Stimulated activated CD4-positive, alpha-beta T cell treated with anti-CD3 and anti-CD28 coated beads, Interleukin-1b, Interleukin-23, amount 100 ng/mL, for 48 hours (primary cell): ENCODE measurements at regions not wholly inside any gene's neighbourhood (a gene's known extent, or its start where the extent isn't known, plus 50 kb on each side); places are given as distances from the start of the nearest gene placed in this dataset.
"Not testable (repeated sequence)": the region's sequence is repeated elsewhere in the genome, so short reads cannot be mapped to it uniquely, and the experiment has no call there.

Experiments used
- DNase-seq: peaks from one replicate; pipeline ENCODE4 v3.0.0-alpha.2; 2020

- DNase-seq = no peak
These were observed 211.1 kb upstream of the PRDM1 start for GRCh38 chr6:105874835-105875626.

GRCh38 chr6:105873799-105874198 lies 212.3 kb upstream of the PRDM1 start:
- DNase-seq = no peak

- DNase-seq = no peak
These were observed 212.9 kb upstream of the PRDM1 start for GRCh38 chr6:105873211-105873704.

GRCh38 chr6:105872249-105872648 lies 213.9 kb upstream of the PRDM1 start:
- DNase-seq = no peak

GRCh38 chr6:105871542-105871941 lies 214.6 kb upstream of the PRDM1 start:
- no peak for DNase-seq

- no peak for DNase-seq
These were observed 216.2 kb upstream of the PRDM1 start for GRCh38 chr6:105869835-105870440.

GRCh38 chr6:105868823-105869460 lies 217.2 kb upstream of the PRDM1 start:
- DNase-seq = no peak

- no peak for DNase-seq
These were observed 218.3 kb upstream of the PRDM1 start for GRCh38 chr6:105867821-105868220.

- no peak for DNase-seq
These were observed 218.9 kb upstream of the PRDM1 start for GRCh38 chr6:105867277-105867676.

- DNase-seq = no peak
These were observed 223.1 kb upstream of the PRDM1 start for GRCh38 chr6:105862936-105863607.

GRCh38 chr6:105860927-105861326 lies 225.2 kb upstream of the PRDM1 start:
- not testable (repeated sequence) for DNase-seq

- no peak for DNase-seq
These were observed 226.7 kb upstream of the PRDM1 start for GRCh38 chr6:105859457-105859856.

- DNase-seq = not testable (repeated sequence)
These were observed 227.5 kb upstream of the PRDM1 start for GRCh38 chr6:105858639-105859038.

GRCh38 chr6:105855433-105855832 lies 230.7 kb upstream of the PRDM1 start:
- no peak for DNase-seq

GRCh38 chr6:105853979-105854378 lies 232.2 kb upstream of the PRDM1 start:
- DNase-seq = not testable (repeated sequence)

- DNase-seq = no peak
These were observed 234.5 kb upstream of the PRDM1 start for GRCh38 chr6:105851606-105852005.

GRCh38 chr6:105851113-105851580 lies 235.0 kb upstream of the PRDM1 start:
- DNase-seq = no peak

- DNase-seq = no peak
These were observed 235.6 kb upstream of the PRDM1 start for GRCh38 chr6:105850261-105851112.

- no peak for DNase-seq
These were observed 236.4 kb upstream of the PRDM1 start for GRCh38 chr6:105849746-105850145.

- DNase-seq = no peak
These were observed 238.7 kb upstream of the PRDM1 start for GRCh38 chr6:105847433-105847832.

GRCh38 chr6:105844275-105844883 lies 241.8 kb upstream of the PRDM1 start:
- no peak for DNase-seq

GRCh38 chr6:105839266-105839665 lies 246.9 kb upstream of the PRDM1 start:
- no peak for DNase-seq
